HG03432 (cell line): ENCODE measurements at regions not wholly inside any gene's neighbourhood (a gene's known extent, or its start where the extent isn't known, plus 50 kb on each side); places are given as distances from the start of the nearest gene placed in this dataset.
"Not testable (repeated sequence)": the region's sequence is repeated elsewhere in the genome, so short reads cannot be mapped to it uniquely, and the experiment has no call there.

Source experiments
- ATAC-seq: cut with Tn5 transposase; IDR thresholded peaks from one replicate; pipeline ENCODE4 v1.9.1; 2021; ENCODE audit warnings: mild to moderate bottlenecking, moderate library complexity; ENCODE audit not compliant: unreplicated experiment

GRCh38 chrX:771536-771935, 140.9 kb downstream of the SHOX start:
- ATAC-seq = no peak

- no peak for ATAC-seq
These were observed 139.2 kb downstream of the SHOX start for GRCh38 chrX:769796-770195.

GRCh38 chrX:768596-768995, 138.0 kb downstream of the SHOX start:
- ATAC-seq = no peak

- no peak for ATAC-seq
These were observed 128.3 kb downstream of the SHOX start for GRCh38 chrX:758917-759316.

- no peak for ATAC-seq
These were observed 120.2 kb downstream of the SHOX start for GRCh38 chrX:750812-751211.

GRCh38 chrX:750263-750662, 119.7 kb downstream of the SHOX start:
- no peak for ATAC-seq

GRCh38 chrX:747176-747575, 116.6 kb downstream of the SHOX start:
- no peak for ATAC-seq

GRCh38 chrX:739611-740010, 109.0 kb downstream of the SHOX start:
- no peak for ATAC-seq

- not testable (repeated sequence) for ATAC-seq
These were observed 106.4 kb downstream of the SHOX start for GRCh38 chrX:737021-737420.

- ATAC-seq = no peak
These were observed 103.8 kb downstream of the SHOX start for GRCh38 chrX:734362-734761.

- no peak for ATAC-seq
These were observed 103.4 kb downstream of the SHOX start for GRCh38 chrX:733961-734360.

GRCh38 chrX:729583-730409, 99.2 kb downstream of the SHOX start:
- ATAC-seq = no peak

- ATAC-seq = not testable (repeated sequence)
These were observed 98.5 kb downstream of the SHOX start for GRCh38 chrX:729101-729500.

GRCh38 chrX:728639-729038, 98.0 kb downstream of the SHOX start:
- not testable (repeated sequence) for ATAC-seq

- no peak for ATAC-seq
These were observed 97.4 kb downstream of the SHOX start for GRCh38 chrX:727738-728621.

GRCh38 chrX:725971-726370, 95.4 kb downstream of the SHOX start:
- no peak for ATAC-seq

- ATAC-seq = no peak
These were observed 93.7 kb downstream of the SHOX start for GRCh38 chrX:724256-724655.

- ATAC-seq = no peak
These were observed 93.2 kb downstream of the SHOX start for GRCh38 chrX:723781-724180.

GRCh38 chrX:721354-721753, 90.8 kb downstream of the SHOX start:
- no peak for ATAC-seq

GRCh38 chrX:720825-721224, 90.2 kb downstream of the SHOX start:
- ATAC-seq = no peak

GRCh38 chrX:720250-720649, 89.7 kb downstream of the SHOX start:
- ATAC-seq = no peak

- no peak for ATAC-seq
These were observed 85.5 kb downstream of the SHOX start for GRCh38 chrX:716136-716535.
